ENCODE measurements at regions not wholly inside any gene's neighbourhood (a gene's known extent, or its start where the extent isn't known, plus 50 kb on each side); places are given as distances from the start of the nearest gene placed in this dataset.

- Histone ChIP-seq H3K4me2 (peak overlapping the region; percentile 27), H3K4me1 (replicated peaks; ENCODE audit: insufficient read depth) (peaks cover 61% of the 10 kb centered on the region), H3K9me3 (ENCODE audit: insufficient read depth, low read depth) (no peaks in the 10 kb centered on the region), H2AFZ (no peak overlapping the region), H3K36me3 (ENCODE audit: low read depth) (no peaks in the 10 kb centered on the region), H3K9me2 (ENCODE audit: insufficient read depth) (no peaks in the 10 kb centered on the region), H4K20me1 (ENCODE audit: insufficient read depth) (no peaks in the 10 kb centered on the region), H3K27ac (peak overlapping the region; percentile 53), H3K27me3 (ENCODE audit: insufficient read depth, low read depth) (no peaks in the 10 kb centered on the region), H3K4me3 (no peak overlapping the region), H3K79me2 (ENCODE audit: low read depth) (peaks cover 4% of the 10 kb centered on the region; the same call in 1 of the 2 replicates), H3F3A (ENCODE audit: insufficient read depth, low read depth) (peaks cover 46% of the 10 kb centered on the region)
- ChIA-PET POLR2A (ENCODE audit: unreplicated experiment) (interaction anchor here (0.6 to 0.7 kb wide), 2 partner anchors 14 to 619 kb away, joined by 4 to 7 read pairs; no protein-coding TSS in a partner anchor), CTCF (no interaction called here)
- intact Hi-C loops (cut with micrococcal nuclease; ENCODE audit: unreplicated experiment): no loop called here
- BruUV-seq (replicated peaks): no TSS peak
- DNase-seq: peak in 1 of 2 experiments; percentile 42
- TF ChIP-seq EZH2 (IDR thresholded peaks at IDR 0.05; ENCODE audit: low read depth) (no peak), CTCF (conservative IDR thresholded peaks at IDR 0.05) (no peak)
Observed at GRCh38 chr18:46297124-46297523, 192.9 kb downstream of the HAUS1 start.

GRCh38 chr18:46297621-46298020 lies 193.4 kb downstream of the HAUS1 start:
- no TSS peak for BruUV-seq (replicated peaks)
- Histone ChIP-seq H2AFZ (no peak overlapping the region), H3K27ac (peak overlapping the region; percentile 53), H3F3A (ENCODE audit: insufficient read depth, low read depth) (peaks cover 41% of the 10 kb centered on the region), H3K36me3 (ENCODE audit: low read depth) (no peaks in the 10 kb centered on the region), H3K27me3 (ENCODE audit: insufficient read depth, low read depth) (no peaks in the 10 kb centered on the region), H3K9me2 (ENCODE audit: insufficient read depth) (no peaks in the 10 kb centered on the region), H4K20me1 (ENCODE audit: insufficient read depth) (no peaks in the 10 kb centered on the region), H3K79me2 (ENCODE audit: low read depth) (peaks cover 4% of the 10 kb centered on the region; the same call in 1 of the 2 replicates), H3K4me1 (replicated peaks; ENCODE audit: insufficient read depth) (peaks cover 56% of the 10 kb centered on the region), H3K9me3 (ENCODE audit: insufficient read depth, low read depth) (no peaks in the 10 kb centered on the region), H3K4me3 (no peak overlapping the region), H3K4me2 (0 out of 2 replicates have a peak overlapping the region, but pooled peaks have one; percentile 11)
- intact Hi-C loops (cut with micrococcal nuclease; ENCODE audit: unreplicated experiment): no loop called here
- no peak for TF ChIP-seq CTCF (conservative IDR thresholded peaks at IDR 0.05)
- ChIA-PET CTCF (interaction anchor here (0.6 kb wide), 1 partner anchor 145 kb away, joined by 4 read pairs; no protein-coding TSS in a partner anchor), POLR2A (ENCODE audit: unreplicated experiment) (interaction anchor here (0.6 to 0.7 kb wide), 3 partner anchors 10 to 619 kb away, joined by 4 to 8 read pairs (median 7); no protein-coding TSS in a partner anchor)
- DNase-seq: peak; percentile 59 to 83

DNA sequence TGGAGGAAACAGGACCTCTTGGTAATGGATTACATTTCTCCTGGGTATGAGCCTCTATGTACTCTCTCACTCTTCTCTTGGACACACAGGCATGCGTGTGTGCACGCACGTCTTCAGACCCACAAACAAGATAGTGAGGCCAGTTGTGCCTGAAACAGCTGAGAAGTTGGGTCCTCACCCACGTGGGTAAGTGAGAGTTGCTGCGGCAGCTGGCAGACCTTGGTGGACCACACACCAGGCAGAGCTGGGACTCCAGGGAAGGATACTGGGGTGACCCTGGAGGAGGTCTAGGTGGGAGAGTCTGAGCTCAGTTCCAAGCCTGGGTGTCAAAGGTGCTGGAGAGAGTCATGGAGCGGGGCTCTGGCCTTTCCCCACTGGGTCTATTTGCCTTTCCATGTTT lies 194.3 kb downstream of the HAUS1 start:
- Histone ChIP-seq H3K9me3 (ENCODE audit: insufficient read depth, low read depth) (no peaks in the 10 kb centered on the region), H3K9me2 (ENCODE audit: insufficient read depth) (no peaks in the 10 kb centered on the region), H3K4me3 (no peak overlapping the region), H3K4me1 (replicated peaks; ENCODE audit: insufficient read depth) (peaks cover 47% of the 10 kb centered on the region), H4K20me1 (ENCODE audit: insufficient read depth) (no peaks in the 10 kb centered on the region), H3K4me2 (no peak overlapping the region), H3K27me3 (ENCODE audit: insufficient read depth, low read depth) (no peaks in the 10 kb centered on the region), H2AFZ (no peak overlapping the region), H3K27ac (peak overlapping the region; percentile 53), H3F3A (ENCODE audit: insufficient read depth, low read depth) (peaks cover 32% of the 10 kb centered on the region), H3K36me3 (ENCODE audit: low read depth) (no peaks in the 10 kb centered on the region), H3K79me2 (ENCODE audit: low read depth) (peaks cover 4% of the 10 kb centered on the region; the same call in 1 of the 2 replicates)
- no TSS peak for BruUV-seq (replicated peaks)
- DNase-seq: no peak
- TF ChIP-seq CTCF (conservative IDR thresholded peaks at IDR 0.05): no peak
- TF ChIP-seq EZH2 (IDR thresholded peaks at IDR 0.05; ENCODE audit: low read depth): no peak
- POLR2A ChIA-PET (ENCODE audit: unreplicated experiment): no interaction called here
- intact Hi-C loops (cut with micrococcal nuclease; ENCODE audit: unreplicated experiment): no loop called here
- CTCF ChIA-PET: no interaction called here
